K562 (cell line): ENCODE measurements at regions not wholly inside any gene's neighbourhood (a gene's known extent, or its start where the extent isn't known, plus 50 kb on each side); places are given as distances from the start of the nearest gene placed in this dataset.

Source experiments
- ATAC-seq: fragments of 200-7000 bp; cut with Tn5 transposase; 3 replicates; pipeline ENCODE4 v1.9.1; 2020; ENCODE audit warnings: moderate library complexity
- BruUV-seq: library from RNA; stranded (reverse); fragments of 400-500 nt; replicated peaks from 2 replicates; lab custom pipeline; 2021; lab: Mats Ljungman, UMichigan
- CTCF ChIA-PET: fragments of 300-600 bp; formaldehyde crosslinking; extraction: SDS; loops from one replicate; lab custom pipeline; 2021; ENCODE audit warnings: low intra/inter-chr PET ratio; lab: Yijun Ruan, JAX
- POLR2A ChIA-PET: fragments of 300-600, 350-650 bp; sonication (Branson Sonifier 250); formaldehyde crosslinking; extraction: SDS; loops from one replicate; lab custom pipeline; 2021; ENCODE audit warnings: antibody characterized with exemption, inconsistent platforms; lab: Yijun Ruan, JAX
- DNase-seq, 4 experiments: peaks; one replicate each; pipeline versions ENCODE4 v3.0.0 to v3.0.0-alpha.2; 2011 to 2018; ENCODE audit warnings: low spot score in 3 of 4, mixed read lengths in 3 of 4; ENCODE audit errors: extremely low read depth in 1 of 4
- FAIRE-seq: peaks from 2 replicates; lab custom pipeline; 2011; peaks lifted over from hg19 to GRCh38; lab: Jason Lieb, UNC
- H2AFZ ChIP-seq: 2 replicates; pipeline ENCODE4 v1.6.0; 2011; ENCODE audit warnings: low read depth, low read length, control low read depth, inconsistent platforms
- H3K27ac ChIP-seq: fragments of 200-600 bp; 3 replicates; pipeline ENCODE4 v1.8.0; 2011; ENCODE audit warnings: low read depth, mild to moderate bottlenecking, control low read depth, inconsistent platforms, low read length, moderate library complexity, mixed read lengths; ENCODE audit errors: extremely low read depth
- H3K27me3 ChIP-seq, 2 experiments: fragments of 300-600 bp in 1 of 2; 2 replicates in 1 of 2; 3 replicates in 1 of 2; pipeline versions ENCODE4 v1.6.0 to v1.8.0; 2011; ENCODE audit warnings: inconsistent platforms in 2 of 2, low read length in 2 of 2, mild to moderate bottlenecking in 1 of 2, mixed read lengths in 1 of 2, moderate library complexity in 1 of 2; ENCODE audit not compliant: control insufficient read depth in 2 of 2, insufficient read depth in 2 of 2
- H3K36me3 ChIP-seq: fragments of 300-600 bp; 3 replicates; pipeline ENCODE4 v1.8.0; 2011; ENCODE audit warnings: mild to moderate bottlenecking, low read length, inconsistent platforms; ENCODE audit not compliant: control insufficient read depth, insufficient read depth
- H3K4me1 ChIP-seq, 2 experiments: fragments of 200-600 bp in 1 of 2; replicated peaks in 1 of 2; 2 replicates in 1 of 2; 3 replicates in 1 of 2; pipeline versions ENCODE4 v1.5.1 to v1.8.0; 2011; ENCODE audit warnings: inconsistent platforms in 2 of 2, low read length in 2 of 2, mild to moderate bottlenecking in 1 of 2, mixed read lengths in 1 of 2, moderate library complexity in 1 of 2; ENCODE audit not compliant: control insufficient read depth in 2 of 2, insufficient read depth in 2 of 2
- H3K4me2 ChIP-seq: 2 replicates; pipeline ENCODE4 v1.6.1; 2011; ENCODE audit warnings: low read length, control low read depth, inconsistent platforms, mixed read lengths; ENCODE audit not compliant: insufficient read depth
- H3K4me3 ChIP-seq: fragments of 200-600 bp; sonication (generic), shearing (Covaris generic); 2 replicates; pipeline ENCODE4 v1.5.1; 2016; ENCODE audit warnings: control low read depth, inconsistent platforms
- H3K79me2 ChIP-seq: fragments of 200-600 bp; 3 replicates; pipeline ENCODE4 v1.8.0; 2011; ENCODE audit warnings: low read length, inconsistent platforms; ENCODE audit not compliant: control insufficient read depth, insufficient read depth
- H3K9ac ChIP-seq, 2 experiments: 2 replicates each; pipeline versions ENCODE4 v1.6.0 to v1.6.1; 2011; ENCODE audit warnings: low read depth in 2 of 2, low read length in 2 of 2, control low read depth in 1 of 2, inconsistent platforms in 1 of 2, mild to moderate bottlenecking in 1 of 2, mixed read lengths in 1 of 2; ENCODE audit not compliant: insufficient read depth in 1 of 2
- H3K9me1 ChIP-seq: one replicate; pipeline ENCODE4 v1.6.0; 2011; ENCODE audit warnings: inconsistent platforms, mild to moderate bottlenecking, low read length, moderate library complexity; ENCODE audit not compliant: control insufficient read depth, insufficient read depth
- H3K9me3 ChIP-seq: replicated peaks from 2 replicates; pipeline ENCODE4 v1.5.1; 2011; ENCODE audit warnings: low read depth, low read length, inconsistent platforms; ENCODE audit not compliant: control insufficient read depth, insufficient read depth
- H4K20me1 ChIP-seq: replicated peaks from 2 replicates; pipeline ENCODE4 v1.6.1; 2011; ENCODE audit warnings: low read length, inconsistent platforms, mixed read lengths; ENCODE audit not compliant: control insufficient read depth, insufficient read depth
- ATF7 ChIP-seq: fragments of 450-650 bp; IDR thresholded peaks from 2 replicates; pipeline ENCODE4 v1.7.1; 2014; ENCODE audit warnings: mild to moderate bottlenecking, moderate library complexity
- CCNT2 ChIP-seq: IDR thresholded peaks from 2 replicates; pipeline ENCODE4 v1.6.1; 2011; ENCODE audit warnings: borderline replicate concordance, low read depth, mild to moderate bottlenecking, moderate library complexity, mixed read lengths, low read length; ENCODE audit not compliant: insufficient read length; ENCODE audit errors: extremely low read depth
- CREBBP ChIP-seq: IDR thresholded peaks from one replicate; pipeline ENCODE4 v1.6.1; 2012; ENCODE audit warnings: low read depth, mild to moderate bottlenecking, control low read depth, inconsistent platforms, low read length
- CXXC5 ChIP-seq: fragments of 250-450 bp; sonication (Bioruptor Pico); IDR thresholded peaks from 2 replicates; pipeline ENCODE4 v1.8.0; 2022; ENCODE audit warnings: inconsistent platforms, mild to moderate bottlenecking, moderate library complexity
- KLF1 ChIP-seq: fragments of 450-650 bp; IDR thresholded peaks from 2 replicates; pipeline ENCODE4 v1.6.1; 2016; ENCODE audit warnings: missing genetic modification characterization, missing compliant biosample characterization
- MCM3 ChIP-seq: fragments of 450-650 bp; IDR thresholded peaks from 2 replicates; pipeline ENCODE4 v1.6.1; 2016
- PHF8 ChIP-seq: fragments of 200-600 bp; sonication (generic); IDR thresholded peaks from 2 replicates; pipeline ENCODE4 v1.6.1; 2012; ENCODE audit warnings: mixed run types, mild to moderate bottlenecking, inconsistent platforms, low read length, moderate library complexity, borderline replicate concordance
- SMC3 ChIP-seq: conservative IDR thresholded peaks from 2 replicates; pipeline ENCODE4 v1.6.1; 2011; ENCODE audit warnings: low read depth, low read length, improper control_type of control experiment; ENCODE audit not compliant: insufficient read depth
- SP1 ChIP-seq: sonication (generic); formaldehyde crosslinking; IDR thresholded peaks from 2 replicates; pipeline ENCODE4 v1.8.1; 2022; ENCODE audit warnings: mild to moderate bottlenecking, missing genetic modification reagents
- STAG1 ChIP-seq: sonication (generic); formaldehyde crosslinking; IDR thresholded peaks from 2 replicates; pipeline ENCODE4 v1.5.0; 2020; ENCODE audit warnings: missing genetic modification reagents, borderline replicate concordance
- TCF3 ChIP-seq: sonication (generic); formaldehyde crosslinking; IDR thresholded peaks from 2 replicates; pipeline ENCODE4 v1.4.0; 2020; ENCODE audit warnings: mild to moderate bottlenecking, missing genetic modification reagents
- XRCC3 ChIP-seq: fragments of 450-650 bp; IDR thresholded peaks from 2 replicates; pipeline ENCODE4 v1.6.1; 2017; ENCODE audit warnings: mild to moderate bottlenecking, moderate library complexity
- ZNF197 ChIP-seq: fragments of 200-800 bp; sonication (Bioruptor generic); IDR thresholded peaks from 2 replicates; pipeline ENCODE4 v1.6.1; 2016; ENCODE audit warnings: low read depth, missing genetic modification characterization, missing compliant biosample characterization
- WGBS: fragments of 100-300 bp; shearing (Covaris generic); methylation state at CpG from one replicate; pipeline ENCODE4 v1.1.6; 2016; ENCODE audit warnings: low coverage, mixed read lengths; ENCODE audit not compliant: insufficient coverage; ENCODE audit errors: missing lambda C conversion rate; 5-methylcytosine and 5-hydroxymethylcytosine counted together
- in situ Hi-C: fragments of 300-500 bp; cut with MboI; formaldehyde crosslinking; loops from 4 replicates; pipeline ENCODE4 v1.15.0; 2018; ENCODE audit warnings: inconsistent platforms, mixed read lengths
- intact Hi-C: fragments of 100-400 bp; cut with micrococcal nuclease; formaldehyde crosslinking; loops from 2 replicates; pipeline ENCODE4 v1.14.2; 2022
- TF ChIP-seq, protein P1 (sequence below), 2 experiments: IDR thresholded peaks in 1 of 2; conservative IDR thresholded peaks in 1 of 2; 2 replicates each; pipeline ENCODE4 v1.6.1; 2016; ENCODE audit warnings: low read depth in 2 of 2, mild to moderate bottlenecking in 1 of 2, missing compliant biosample characterization in 1 of 2, missing genetic modification characterization in 1 of 2, moderate library complexity in 1 of 2
- TF ChIP-seq, protein P2 (sequence below): fragments of 450-650 bp; IDR thresholded peaks from 2 replicates; pipeline ENCODE4 v1.7.1; 2018; ENCODE audit warnings: mild to moderate bottlenecking, low read depth; ENCODE audit not compliant: partially characterized antibody
- TF ChIP-seq, protein P3 (sequence below): fragments of 450-650 bp; IDR thresholded peaks from 2 replicates; pipeline ENCODE4 v1.6.1; 2016; ENCODE audit warnings: missing biosample characterization, missing genetic modification characterization

DNA sequence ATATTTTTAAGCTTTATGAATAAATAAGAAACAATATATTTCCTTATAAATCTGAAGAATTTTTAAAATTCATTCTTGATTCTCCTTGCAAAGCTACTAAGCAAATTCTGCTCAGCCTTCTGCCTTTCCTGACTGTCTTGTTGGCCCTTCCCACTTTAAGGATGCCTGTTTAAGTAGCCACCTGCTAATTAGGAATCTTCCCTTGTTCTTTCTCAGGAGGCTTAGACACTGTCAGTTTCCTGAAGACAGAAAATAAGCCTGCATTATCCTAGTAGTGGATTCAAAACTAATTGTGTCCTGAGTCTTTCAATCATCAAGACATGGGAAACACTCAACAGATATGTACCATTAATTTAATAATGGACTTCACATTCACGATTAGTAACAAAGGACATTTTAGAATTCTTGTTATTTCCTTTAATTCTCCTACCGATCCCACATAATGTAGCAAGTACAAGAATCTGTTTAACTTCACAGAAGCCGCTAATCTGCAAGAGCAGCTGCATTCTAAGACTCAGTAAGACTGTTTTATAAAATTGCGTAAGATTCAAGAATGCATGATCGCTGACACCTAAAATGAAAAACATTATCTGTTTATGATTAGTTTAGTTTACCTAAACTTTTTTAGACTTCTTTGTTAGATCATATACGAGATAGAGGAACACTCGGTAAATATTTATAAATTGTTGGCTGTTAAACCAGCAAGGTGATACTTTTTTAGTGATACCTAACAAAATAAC is 445.4 kb upstream of the DSEL start:
- POLR2A ChIA-PET: no interaction called here
- Histone ChIP-seq H3K27ac (no peak overlapping the region), H3K4me2 (no peak overlapping the region), H3K4me1 (no peaks in the 10 kb centered on the region), H3K9me1 (no peaks in the 10 kb centered on the region), H3K4me3 (no peak overlapping the region), H4K20me1 (no peaks in the 10 kb centered on the region), H3K9me3 (no peaks in the 10 kb centered on the region), H3K79me2 (no peaks in the 10 kb centered on the region), H2AFZ (no peak overlapping the region), H3K27me3 (no peaks in the 10 kb centered on the region), H3K9ac (no peak overlapping the region), H3K36me3 (no peaks in the 10 kb centered on the region)
- CTCF ChIA-PET: no interaction called here
- intact Hi-C loops: no loop called here
- in situ Hi-C loops: no loop called here
- DNase-seq (no peak), ATAC-seq (no peak), FAIRE-seq (no peak)
- WGBS: 3% methylated on average over 7 of the region's 7 CpGs
- TF ChIP-seq MCM3 (no peak), CXXC5 (no peak), PHF8 (no peak), SP1 (CRISPR knock-in tag) (no peak), TCF3 (CRISPR knock-in tag) (no peak), SMC3 (no peak), CREBBP (no peak), XRCC3 (no peak), KLF1 (tag) (no peak), STAG1 (CRISPR knock-in tag) (no peak), CCNT2 (no peak), ZNF197 (CRISPR knock-in tag) (no peak), ATF7 (no peak)
- TF ChIP-seq, protein P1, sequence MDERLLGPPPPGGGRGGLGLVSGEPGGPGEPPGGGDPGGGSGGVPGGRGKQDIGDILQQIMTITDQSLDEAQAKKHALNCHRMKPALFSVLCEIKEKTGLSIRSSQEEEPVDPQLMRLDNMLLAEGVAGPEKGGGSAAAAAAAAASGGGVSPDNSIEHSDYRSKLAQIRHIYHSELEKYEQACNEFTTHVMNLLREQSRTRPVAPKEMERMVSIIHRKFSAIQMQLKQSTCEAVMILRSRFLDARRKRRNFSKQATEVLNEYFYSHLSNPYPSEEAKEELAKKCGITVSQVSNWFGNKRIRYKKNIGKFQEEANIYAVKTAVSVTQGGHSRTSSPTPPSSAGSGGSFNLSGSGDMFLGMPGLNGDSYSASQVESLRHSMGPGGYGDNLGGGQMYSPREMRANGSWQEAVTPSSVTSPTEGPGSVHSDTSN (CRISPR knock-in tag; IDR thresholded peaks at IDR 0.05; ENCODE audit: low read depth): no peak
- TF ChIP-seq, protein P1 (tag; conservative IDR thresholded peaks at IDR 0.05; ENCODE audit: low read depth): no peak
- TF ChIP-seq, protein P2, sequence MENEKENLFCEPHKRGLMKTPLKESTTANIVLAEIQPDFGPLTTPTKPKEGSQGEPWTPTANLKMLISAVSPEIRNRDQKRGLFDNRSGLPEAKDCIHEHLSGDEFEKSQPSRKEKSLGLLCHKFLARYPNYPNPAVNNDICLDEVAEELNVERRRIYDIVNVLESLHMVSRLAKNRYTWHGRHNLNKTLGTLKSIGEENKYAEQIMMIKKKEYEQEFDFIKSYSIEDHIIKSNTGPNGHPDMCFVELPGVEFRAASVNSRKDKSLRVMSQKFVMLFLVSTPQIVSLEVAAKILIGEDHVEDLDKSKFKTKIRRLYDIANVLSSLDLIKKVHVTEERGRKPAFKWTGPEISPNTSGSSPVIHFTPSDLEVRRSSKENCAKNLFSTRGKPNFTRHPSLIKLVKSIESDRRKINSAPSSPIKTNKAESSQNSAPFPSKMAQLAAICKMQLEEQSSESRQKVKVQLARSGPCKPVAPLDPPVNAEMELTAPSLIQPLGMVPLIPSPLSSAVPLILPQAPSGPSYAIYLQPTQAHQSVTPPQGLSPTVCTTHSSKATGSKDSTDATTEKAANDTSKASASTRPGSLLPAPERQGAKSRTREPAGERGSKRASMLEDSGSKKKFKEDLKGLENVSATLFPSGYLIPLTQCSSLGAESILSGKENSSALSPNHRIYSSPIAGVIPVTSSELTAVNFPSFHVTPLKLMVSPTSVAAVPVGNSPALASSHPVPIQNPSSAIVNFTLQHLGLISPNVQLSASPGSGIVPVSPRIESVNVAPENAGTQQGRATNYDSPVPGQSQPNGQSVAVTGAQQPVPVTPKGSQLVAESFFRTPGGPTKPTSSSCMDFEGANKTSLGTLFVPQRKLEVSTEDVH: no peak
- TF ChIP-seq, protein P3, sequence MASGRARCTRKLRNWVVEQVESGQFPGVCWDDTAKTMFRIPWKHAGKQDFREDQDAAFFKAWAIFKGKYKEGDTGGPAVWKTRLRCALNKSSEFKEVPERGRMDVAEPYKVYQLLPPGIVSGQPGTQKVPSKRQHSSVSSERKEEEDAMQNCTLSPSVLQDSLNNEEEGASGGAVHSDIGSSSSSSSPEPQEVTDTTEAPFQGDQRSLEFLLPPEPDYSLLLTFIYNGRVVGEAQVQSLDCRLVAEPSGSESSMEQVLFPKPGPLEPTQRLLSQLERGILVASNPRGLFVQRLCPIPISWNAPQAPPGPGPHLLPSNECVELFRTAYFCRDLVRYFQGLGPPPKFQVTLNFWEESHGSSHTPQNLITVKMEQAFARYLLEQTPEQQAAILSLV (tag): no peak
- no TSS peak for BruUV-seq
